DND-41 (cell line): ENCODE measurements at regions not wholly inside any gene's neighbourhood (a gene's known extent, or its start where the extent isn't known, plus 50 kb on each side); places are given as distances from the start of the nearest gene placed in this dataset.
A peak's percentile ranks its signal among the peaks of the same experiment; 100 is the strongest.
"Not testable (repeated sequence)": the region's sequence is repeated elsewhere in the genome, so short reads cannot be mapped to it uniquely, and the experiment has no call there.

Experiments
- ATAC-seq: fragments of 200-7000 bp; cut with Tn5 transposase; 3 replicates; pipeline ENCODE4 v1.9.1; 2021; ENCODE audit warnings: low read depth; ENCODE audit not compliant: insufficient read depth
- DNase-seq: peaks from one replicate; pipeline ENCODE4 v3.0.0-alpha.2; 2020
- H2AFZ ChIP-seq: 2 replicates; pipeline ENCODE4 v1.6.0; 2012; ENCODE audit warnings: low read depth, low read length
- H3K27ac ChIP-seq: 2 replicates; pipeline ENCODE4 v1.5.1; 2012; ENCODE audit warnings: low read length, inconsistent platforms
- H3K27me3 ChIP-seq: fragments of 200-600 bp; sonication (generic); 2 replicates; pipeline ENCODE4 v1.6.0; 2012; ENCODE audit warnings: low read length, mild to moderate bottlenecking, inconsistent platforms; ENCODE audit not compliant: insufficient read depth, poor library complexity
- H3K36me3 ChIP-seq: 2 replicates; pipeline ENCODE4 v1.5.1; 2012; ENCODE audit warnings: low read length, inconsistent platforms; ENCODE audit not compliant: insufficient read depth
- H3K4me1 ChIP-seq: 2 replicates; pipeline ENCODE4 v1.5.1; 2012; ENCODE audit warnings: mild to moderate bottlenecking, low read length; ENCODE audit not compliant: insufficient read depth
- H3K4me2 ChIP-seq: 2 replicates; pipeline ENCODE4 v1.6.0; 2012; ENCODE audit warnings: mild to moderate bottlenecking, moderate library complexity, low read length, inconsistent platforms; ENCODE audit not compliant: insufficient read depth
- H3K4me3 ChIP-seq, 2 experiments: fragments of 200-600 bp in 1 of 2; shearing (Covaris generic) in 1 of 2; 2 replicates each; pipeline ENCODE4 v1.5.1; 2012 to 2016; ENCODE audit warnings: inconsistent platforms in 2 of 2, low read length in 2 of 2, mild to moderate bottlenecking in 2 of 2, low read depth in 1 of 2, moderate library complexity in 1 of 2
- H3K79me2 ChIP-seq: 2 replicates; pipeline ENCODE4 v1.6.0; 2012; ENCODE audit warnings: low read length, inconsistent platforms; ENCODE audit not compliant: insufficient read depth
- H3K9ac ChIP-seq: 2 replicates; pipeline ENCODE4 v1.6.0; 2012; ENCODE audit warnings: low read depth, mild to moderate bottlenecking, inconsistent platforms, low read length, moderate library complexity
- H3K9me3 ChIP-seq: 2 replicates; pipeline ENCODE4 v1.5.1; 2012; ENCODE audit warnings: low read length, moderate library complexity, mild to moderate bottlenecking, inconsistent platforms; ENCODE audit not compliant: insufficient read depth, severe bottlenecking
- H4K20me1 ChIP-seq: 2 replicates; pipeline ENCODE4 v1.6.0; 2012; ENCODE audit warnings: low read length; ENCODE audit not compliant: insufficient read depth
- EZH2 ChIP-seq: IDR thresholded peaks from 3 replicates; pipeline ENCODE4 v1.6.1; 2012; ENCODE audit warnings: borderline replicate concordance, low read depth, mild to moderate bottlenecking, moderate library complexity, low read length, inconsistent platforms; ENCODE audit not compliant: severe bottlenecking
- TF ChIP-seq, protein P1 (sequence below): IDR thresholded peaks from 2 replicates; pipeline ENCODE4 v1.5.1; 2012; ENCODE audit warnings: borderline replicate concordance, low read length, moderate library complexity, mild to moderate bottlenecking; ENCODE audit not compliant: poor library complexity, severe bottlenecking; ENCODE audit errors: extremely low read depth

- Histone ChIP-seq H2AFZ (no peak overlapping the region), H3K9me3 (no peaks in the 10 kb centered on the region), H3K9ac (no peak overlapping the region), H3K27ac (no peak overlapping the region), H3K4me1 (no peaks in the 10 kb centered on the region), H3K27me3 (no peaks in the 10 kb centered on the region), H3K4me3 (no peak overlapping the region), H3K4me2 (no peak overlapping the region), H3K79me2 (no peaks in the 10 kb centered on the region), H3K36me3 (no peaks in the 10 kb centered on the region), H4K20me1 (no peaks in the 10 kb centered on the region)
- TF ChIP-seq, protein P1, sequence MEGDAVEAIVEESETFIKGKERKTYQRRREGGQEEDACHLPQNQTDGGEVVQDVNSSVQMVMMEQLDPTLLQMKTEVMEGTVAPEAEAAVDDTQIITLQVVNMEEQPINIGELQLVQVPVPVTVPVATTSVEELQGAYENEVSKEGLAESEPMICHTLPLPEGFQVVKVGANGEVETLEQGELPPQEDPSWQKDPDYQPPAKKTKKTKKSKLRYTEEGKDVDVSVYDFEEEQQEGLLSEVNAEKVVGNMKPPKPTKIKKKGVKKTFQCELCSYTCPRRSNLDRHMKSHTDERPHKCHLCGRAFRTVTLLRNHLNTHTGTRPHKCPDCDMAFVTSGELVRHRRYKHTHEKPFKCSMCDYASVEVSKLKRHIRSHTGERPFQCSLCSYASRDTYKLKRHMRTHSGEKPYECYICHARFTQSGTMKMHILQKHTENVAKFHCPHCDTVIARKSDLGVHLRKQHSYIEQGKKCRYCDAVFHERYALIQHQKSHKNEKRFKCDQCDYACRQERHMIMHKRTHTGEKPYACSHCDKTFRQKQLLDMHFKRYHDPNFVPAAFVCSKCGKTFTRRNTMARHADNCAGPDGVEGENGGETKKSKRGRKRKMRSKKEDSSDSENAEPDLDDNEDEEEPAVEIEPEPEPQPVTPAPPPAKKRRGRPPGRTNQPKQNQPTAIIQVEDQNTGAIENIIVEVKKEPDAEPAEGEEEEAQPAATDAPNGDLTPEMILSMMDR, result no peak
- TF ChIP-seq EZH2, result no peak
- ATAC-seq, result no peak
- no peak for DNase-seq
Measured at GRCh38 chrX:81925812-81926211, 723.9 kb downstream of the SH3BGRL start.

DNA sequence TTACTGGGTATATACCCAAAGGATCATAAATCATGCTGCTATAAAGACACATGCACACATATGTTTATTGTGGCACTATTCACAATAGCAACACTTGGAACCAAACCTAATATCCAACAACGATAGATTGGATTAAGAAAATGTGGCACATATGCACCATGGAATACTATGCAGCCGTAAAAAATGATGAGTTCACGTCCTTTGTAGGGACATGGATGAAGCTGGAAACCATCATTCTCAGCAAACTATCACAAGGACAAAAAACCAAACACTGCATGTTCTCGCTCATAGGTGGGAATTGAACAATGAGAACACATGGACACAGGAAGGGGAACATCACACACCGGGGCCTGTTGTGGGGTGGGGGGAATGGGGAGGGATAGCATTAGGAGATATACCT, 744.0 kb downstream of the SH3BGRL start:
- H3K4me3 ChIP-seq, H3K27ac ChIP-seq, H3K27me3 ChIP-seq, H3K9ac ChIP-seq, H3K9me3 ChIP-seq, H3K79me2 ChIP-seq, H3K36me3 ChIP-seq, H3K4me2 ChIP-seq, H2AFZ ChIP-seq, H3K4me1 ChIP-seq, H4K20me1 ChIP-seq, ATAC-seq, DNase-seq: not testable (repeated sequence)

DNA sequence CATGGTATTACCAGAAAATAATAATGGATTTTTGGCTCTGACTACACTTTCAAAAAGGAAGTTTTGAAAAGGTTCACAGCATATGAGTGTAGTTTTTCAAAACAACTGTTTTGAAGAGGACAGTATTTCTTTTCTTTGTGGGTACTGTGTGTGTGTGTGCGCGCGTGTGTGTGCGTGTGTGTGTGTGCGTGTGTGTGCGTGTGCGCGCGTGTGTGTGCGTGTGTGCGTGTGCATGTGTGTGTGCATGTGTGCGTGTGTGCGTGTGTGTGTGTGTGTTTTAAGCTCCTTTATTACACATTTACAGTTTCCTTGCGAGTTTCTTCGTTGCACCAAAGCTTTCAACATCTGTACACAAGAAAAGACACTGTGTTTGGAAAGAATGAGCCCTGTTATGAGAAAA, 755.4 kb downstream of the SH3BGRL start:
- Histone ChIP-seq H3K9me3 (no peaks in the 10 kb centered on the region), H4K20me1 (no peaks in the 10 kb centered on the region), H3K36me3 (no peaks in the 10 kb centered on the region), H3K4me1 (no peaks in the 10 kb centered on the region), H3K9ac (no peak overlapping the region), H2AFZ (no peak overlapping the region), H3K79me2 (no peaks in the 10 kb centered on the region), H3K4me3 (no peak overlapping the region), H3K27me3 (no peaks in the 10 kb centered on the region), H3K27ac (no peak overlapping the region), H3K4me2 (no peak overlapping the region)
- TF ChIP-seq EZH2, result no peak
- TF ChIP-seq, protein P1, result no peak
- ATAC-seq, result no peak
- no peak for DNase-seq

DNA sequence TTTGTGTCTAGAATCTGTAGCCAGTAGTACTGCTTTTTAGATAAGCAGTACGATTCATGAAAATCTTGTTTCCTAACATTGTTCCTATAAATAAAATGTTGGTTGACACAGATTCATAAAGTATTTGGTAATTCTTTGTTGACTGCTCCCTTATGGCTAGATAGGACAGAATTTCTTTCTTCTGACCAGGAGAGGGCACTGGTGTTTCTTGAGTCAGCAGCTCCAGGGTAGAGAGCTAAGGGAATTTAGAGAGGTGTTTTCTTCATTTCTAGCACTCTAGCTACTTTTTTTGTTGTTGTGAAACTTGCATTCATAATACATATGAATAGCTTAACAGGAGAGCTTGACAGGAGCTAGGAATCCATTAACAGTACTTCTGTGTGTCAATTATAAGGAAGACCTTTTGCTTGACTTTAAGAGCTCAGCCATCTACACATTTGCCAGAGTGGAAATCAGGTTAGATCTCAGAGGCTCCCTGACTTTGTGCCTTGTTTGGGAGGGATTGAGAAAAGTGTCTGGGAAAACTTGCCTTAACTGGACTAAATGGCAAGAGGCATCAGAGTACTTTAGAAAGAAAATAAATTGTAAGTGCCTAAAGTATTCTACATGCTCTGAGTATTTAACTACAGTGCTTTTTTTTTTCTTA, 756.1 kb downstream of the SH3BGRL start:
- no peak overlapping the region for H3K4me2 ChIP-seq
- H3K79me2 ChIP-seq, result no peaks in the 10 kb centered on the region
- TF ChIP-seq, protein P1, result peak; percentile 60
- TF ChIP-seq EZH2, result no peak
- DNase-seq (peak; percentile 12), ATAC-seq (peak; percentile 70)
- no peak overlapping the region for H3K27ac ChIP-seq
- no peaks in the 10 kb centered on the region for H4K20me1 ChIP-seq
- no peak overlapping the region for H3K9ac ChIP-seq
- no peak overlapping the region for H3K4me3 ChIP-seq
- H3K27me3 ChIP-seq, result no peaks in the 10 kb centered on the region
- H2AFZ ChIP-seq, result peak overlapping the region; percentile 39; the same call in 1 of the 2 replicates
- H3K36me3 ChIP-seq, result no peaks in the 10 kb centered on the region
- H3K9me3 ChIP-seq, result no peaks in the 10 kb centered on the region
- no peaks in the 10 kb centered on the region for H3K4me1 ChIP-seq
